Endodermal cell (in vitro differentiated cells): ENCODE measurements at regions not wholly inside any gene's neighbourhood (a gene's known extent, or its start where the extent isn't known, plus 50 kb on each side); places are given as distances from the start of the nearest gene placed in this dataset.

Experiments used
- DNase-seq: peaks from one replicate; pipeline ENCODE4 v3.0.0-alpha.2; 2017
- H3K27ac ChIP-seq: 2 replicates; pipeline ENCODE4 v1.5.1; 2013; ENCODE audit warnings: mild to moderate bottlenecking, low read depth, low read length, moderate library complexity
- H3K27me3 ChIP-seq: 2 replicates; pipeline ENCODE4 v1.6.1; 2013; ENCODE audit warnings: mild to moderate bottlenecking, low read length, moderate library complexity; ENCODE audit not compliant: insufficient read depth, control insufficient read depth, poor library complexity, severe bottlenecking
- H3K36me3 ChIP-seq: 2 replicates; pipeline ENCODE4 v1.7.0; 2013; ENCODE audit warnings: mild to moderate bottlenecking, low read length, moderate library complexity; ENCODE audit not compliant: control insufficient read depth, insufficient read depth
- H3K4me1 ChIP-seq: one replicate; pipeline ENCODE4 v1.7.0; 2013; ENCODE audit warnings: low read length; ENCODE audit not compliant: control insufficient read depth, insufficient read depth
- H3K4me3 ChIP-seq: 2 replicates; pipeline ENCODE4 v1.5.1; 2013; ENCODE audit warnings: mild to moderate bottlenecking, low read length, moderate library complexity
- H3K9ac ChIP-seq: 2 replicates; pipeline ENCODE4 v1.6.1; 2013; ENCODE audit warnings: mild to moderate bottlenecking, low read length, moderate library complexity; ENCODE audit not compliant: poor library complexity, severe bottlenecking; ENCODE audit errors: extremely low read depth
- H3K9me3 ChIP-seq: 2 replicates; pipeline ENCODE4 v1.6.1; 2013; ENCODE audit warnings: mild to moderate bottlenecking, low read length, moderate library complexity; ENCODE audit not compliant: control insufficient read depth
- H3K27ac Mint-ChIP-seq: 2 replicates; pipeline ENCODE4 v1.8.0; 2020; ENCODE audit warnings: mixed read lengths
- H3K27me3 Mint-ChIP-seq: 2 replicates; pipeline ENCODE4 v1.8.0; 2021; ENCODE audit warnings: mild to moderate bottlenecking, mixed read lengths; ENCODE audit not compliant: insufficient read depth
- H3K36me3 Mint-ChIP-seq: 2 replicates; pipeline ENCODE4 v1.8.0; 2020; ENCODE audit warnings: low read depth, mixed read lengths
- H3K4me1 Mint-ChIP-seq: 2 replicates; pipeline ENCODE4 v1.8.0; 2020; ENCODE audit warnings: mixed read lengths
- H3K4me3 Mint-ChIP-seq: 2 replicates; pipeline ENCODE4 v1.8.0; 2020; ENCODE audit warnings: mild to moderate bottlenecking, moderate library complexity, mixed read lengths
- H3K9me3 Mint-ChIP-seq: 2 replicates; pipeline ENCODE4 v1.8.0; 2020; ENCODE audit warnings: mild to moderate bottlenecking, mixed read lengths
- CTCF ChIP-seq: fragments of 200-600 bp; sonication (generic); conservative IDR thresholded peaks from 2 replicates; pipeline ENCODE4 v1.5.0; 2021; ENCODE audit warnings: antibody characterized with exemption, mild to moderate bottlenecking
- WGBS, 2 experiments: methylation state at CpG; one replicate each; pipeline versions ENCODE4 v1.1.5 to v1.1.7; 2013; ENCODE audit warnings: missing lambda C conversion rate in 2 of 2, mixed read lengths in 1 of 2; ENCODE audit not compliant: insufficient coverage in 1 of 2, insufficient read length in 1 of 2; 5-methylcytosine and 5-hydroxymethylcytosine counted together

GRCh38 chr15:52922871-52923270 is 132.7 kb upstream of the ONECUT1 start:
- H3K27ac ChIP-seq = no peak overlapping the region
- no peak for TF ChIP-seq CTCF
- no peaks in the 10 kb centered on the region for H3K9me3 Mint-ChIP-seq
- no peaks in the 10 kb centered on the region for H3K36me3 Mint-ChIP-seq
- no peak for DNase-seq
- H3K27me3 Mint-ChIP-seq = peaks cover 3% of the 10 kb centered on the region
- H3K4me1 Mint-ChIP-seq = no peaks in the 10 kb centered on the region
- no peak overlapping the region for H3K4me3 ChIP-seq
- no peak overlapping the region for H3K27ac Mint-ChIP-seq
- WGBS, 2 experiments = 90 to 97% methylated on average over 5 to 7 of the region's 7 CpGs
- no peak overlapping the region for H3K4me3 Mint-ChIP-seq
- H3K27me3 ChIP-seq = no peaks in the 10 kb centered on the region
- H3K9me3 ChIP-seq = no peaks in the 10 kb centered on the region
- no peak overlapping the region for H3K9ac ChIP-seq
- no peaks in the 10 kb centered on the region for H3K36me3 ChIP-seq
- H3K4me1 ChIP-seq = no peaks in the 10 kb centered on the region

DNA sequence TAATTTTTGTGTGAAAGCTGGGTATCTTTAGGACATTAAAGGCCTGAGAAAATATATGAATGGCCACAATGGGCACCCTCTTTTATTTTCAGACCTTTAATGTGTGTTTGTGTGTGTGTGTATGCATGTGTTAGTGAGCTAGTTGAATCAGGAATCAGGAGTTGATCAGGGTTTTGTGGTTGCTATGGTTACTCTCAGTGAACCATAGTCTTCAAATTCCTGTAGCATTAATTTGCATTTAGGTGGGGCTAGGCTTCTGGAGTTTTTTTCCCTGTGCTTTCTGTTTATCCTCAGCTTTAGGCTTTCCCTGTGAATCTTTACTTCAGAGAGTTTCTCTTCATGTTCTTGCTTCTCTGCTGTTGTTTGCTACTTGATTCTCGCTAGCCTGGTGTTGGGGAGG is 122.0 kb upstream of the ONECUT1 start:
- Mint-ChIP-seq H3K4me3 (no peak overlapping the region), H3K27me3 (no peaks in the 10 kb centered on the region), H3K4me1 (peaks cover 5% of the 10 kb centered on the region), H3K27ac (no peak overlapping the region), H3K36me3 (no peaks in the 10 kb centered on the region), H3K9me3 (no peaks in the 10 kb centered on the region)
- Histone ChIP-seq H3K36me3 (no peaks in the 10 kb centered on the region), H3K27ac (no peak overlapping the region), H3K4me1 (no peaks in the 10 kb centered on the region), H3K4me3 (no peak overlapping the region), H3K9ac (no peak overlapping the region), H3K9me3 (no peaks in the 10 kb centered on the region), H3K27me3 (no peaks in the 10 kb centered on the region)
- 87% methylated on average over 1 of the region's 1 CpG; no CpG with 5 or more reads in 1 of the 2 experiments for WGBS, 2 experiments
- no peak for TF ChIP-seq CTCF
- DNase-seq = no peak

GRCh38 chr15:52893338-52893737 is 103.2 kb upstream of the ONECUT1 start:
- Mint-ChIP-seq H3K36me3 (no peaks in the 10 kb centered on the region), H3K27ac (no peak overlapping the region), H3K27me3 (peaks cover 11% of the 10 kb centered on the region), H3K4me3 (no peak overlapping the region), H3K9me3 (no peaks in the 10 kb centered on the region), H3K4me1 (no peaks in the 10 kb centered on the region)
- no peak for DNase-seq
- H3K9me3 ChIP-seq = no peaks in the 10 kb centered on the region
- WGBS, 2 experiments = 84 to 100% methylated on average over 1 to 3 of the region's 3 CpGs
- no peak overlapping the region for H3K4me3 ChIP-seq
- no peak overlapping the region for H3K27ac ChIP-seq
- no peak for TF ChIP-seq CTCF
- no peaks in the 10 kb centered on the region for H3K4me1 ChIP-seq
- H3K27me3 ChIP-seq = peaks cover 22% of the 10 kb centered on the region
- no peaks in the 10 kb centered on the region for H3K36me3 ChIP-seq
- H3K9ac ChIP-seq = no peak overlapping the region
